GM18951 (cell line): ENCODE measurements at regions not wholly inside any gene's neighbourhood (a gene's known extent, or its start where the extent isn't known, plus 50 kb on each side); places are given as distances from the start of the nearest gene placed in this dataset.
"Not testable (repeated sequence)": the region's sequence is repeated elsewhere in the genome, so short reads cannot be mapped to it uniquely, and the experiment has no call there.

Experiments
- POLR2A ChIP-seq: IDR thresholded peaks from 4 replicates; pipeline ENCODE4 v1.6.1; 2011; ENCODE audit warnings: mild to moderate bottlenecking; ENCODE audit not compliant: insufficient read length, insufficient read depth; ENCODE audit errors: extremely low read depth
- in situ Hi-C: fragments of 300-500 bp; cut with MboI; formaldehyde crosslinking; loops from one replicate; pipeline ENCODE4 v1.12.0; 2022; ENCODE audit warnings: low sequenced_read_pairs, mixed read lengths, inconsistent platforms; ENCODE audit not compliant: unreplicated experiment

- no peak for TF ChIP-seq POLR2A
- in situ Hi-C loops, result no loop called here
Measured at GRCh38 chr1:228846952-228847351, 111.7 kb downstream of the RHOU start.

GRCh38 chr1:228847451-228847850 is 112.2 kb downstream of the RHOU start:
- in situ Hi-C loops, result not testable (repeated sequence)

GRCh38 chr1:228848406-228848805 is 113.1 kb downstream of the RHOU start:
- in situ Hi-C loops, result no loop called here
- no peak for TF ChIP-seq POLR2A

- TF ChIP-seq POLR2A, result no peak
- in situ Hi-C loops, result no loop called here
Measured at GRCh38 chr1:228849011-228849541, 113.8 kb downstream of the RHOU start.

- in situ Hi-C loops, result no loop called here
- TF ChIP-seq POLR2A, result no peak
Measured at GRCh38 chr1:228850141-228851100, 115.1 kb downstream of the RHOU start.

- in situ Hi-C loops, result no loop called here
- no peak for TF ChIP-seq POLR2A
Measured at GRCh38 chr1:228851193-228851592, 115.9 kb downstream of the RHOU start.

- TF ChIP-seq POLR2A, result no peak
- in situ Hi-C loops, result no loop called here
Measured at GRCh38 chr1:228851618-228852017, 116.3 kb downstream of the RHOU start.

- no peak for TF ChIP-seq POLR2A
- in situ Hi-C loops, result no loop called here
Measured at GRCh38 chr1:228852024-228852423, 116.7 kb downstream of the RHOU start.

- in situ Hi-C loops, result no loop called here
Measured at GRCh38 chr1:228852511-228853088, 117.3 kb downstream of the RHOU start.

GRCh38 chr1:228853191-228853590 is 117.9 kb downstream of the RHOU start:
- in situ Hi-C loops, result no loop called here
- TF ChIP-seq POLR2A, result no peak

More at GRCh38 chr1:228852511-228853088, 117.3 kb downstream of the RHOU start:
- no peak for TF ChIP-seq POLR2A

- in situ Hi-C loops, result no loop called here
Measured at GRCh38 chr1:228853637-228854036, 118.4 kb downstream of the RHOU start.

GRCh38 chr1:228854907-228855306 is 119.6 kb downstream of the RHOU start:
- in situ Hi-C loops, result no loop called here
- TF ChIP-seq POLR2A, result no peak

More at GRCh38 chr1:228853637-228854036, 118.4 kb downstream of the RHOU start:
- TF ChIP-seq POLR2A, result no peak

- TF ChIP-seq POLR2A, result no peak
- in situ Hi-C loops, result no loop called here
Measured at GRCh38 chr1:228857611-228858010, 122.3 kb downstream of the RHOU start.

GRCh38 chr1:228860911-228861831 is 125.9 kb downstream of the RHOU start:
- in situ Hi-C loops, result no loop called here
- no peak for TF ChIP-seq POLR2A
